ENCODE measurements at regions not wholly inside any gene's neighbourhood (a gene's known extent, or its start where the extent isn't known, plus 50 kb on each side); places are given as distances from the start of the nearest gene placed in this dataset.
A peak's percentile ranks its signal among the peaks of the same experiment; 100 is the strongest.

GRCh38 chr5:120152931-120153330 is 311.2 kb upstream of the PRR16 start:
- Histone ChIP-seq H3K4me3 (no peak overlapping the region), H4K20me1 (replicated peaks; ENCODE audit: control insufficient read depth, insufficient read depth, low read length) (no peaks in the 10 kb centered on the region), H3K27ac (ENCODE audit: extremely low read depth, low read depth, low read length) (peak overlapping the region; percentile 48; the same call in 1 of the 3 replicates), H3K4me2 (ENCODE audit: insufficient read depth, low read length) (no peak overlapping the region), H3K9me3 (replicated peaks; ENCODE audit: control insufficient read depth, insufficient read depth, low read depth, low read length) (no peaks in the 10 kb centered on the region; the same call in 1 of the 2 replicates), H3K9ac (ENCODE audit: insufficient read depth in 1 of 2, low read depth in 2 of 2, low read length in 2 of 2) (no peak overlapping the region), H2AFZ (ENCODE audit: low read depth, low read length) (no peak overlapping the region; the same call in 1 of the 2 replicates), H3K36me3 (ENCODE audit: control insufficient read depth, insufficient read depth, low read length) (no peaks in the 10 kb centered on the region), H3K4me1 (replicated peaks in 1 of 2; ENCODE audit: control insufficient read depth in 2 of 2, insufficient read depth in 2 of 2, low read length in 2 of 2) (no peaks in the 10 kb centered on the region), H3K9me1 (ENCODE audit: control insufficient read depth, insufficient read depth, low read length) (no peaks in the 10 kb centered on the region), H3K79me2 (ENCODE audit: control insufficient read depth, insufficient read depth, low read length) (no peaks in the 10 kb centered on the region), H3K27me3 (ENCODE audit: control insufficient read depth in 2 of 2, insufficient read depth in 2 of 2, low read length in 2 of 2) (no peaks in the 10 kb centered on the region)
- ATAC-seq (no peak), DNase-seq (ENCODE audit: extremely low read depth in 1 of 4, low spot score in 3 of 4) (no peak), FAIRE-seq (no peak)
- CTCF ChIA-PET (ENCODE audit: low intra/inter-chr PET ratio): no interaction called here
- POLR2A ChIA-PET: no interaction called here
- BruUV-seq (replicated peaks): no TSS peak
- intact Hi-C loops (cut with micrococcal nuclease): no loop called here
- in situ Hi-C loops (cut with MboI): no loop called here
- TF ChIP-seq ZNF695 (CRISPR knock-in tag; IDR thresholded peaks at IDR 0.05) (no peak), RAD21 (CRISPR knock-in tag; conservative IDR thresholded peaks at IDR 0.05 in 1 of 2, IDR thresholded peaks at IDR 0.05 in 1 of 2) (peak in 1 of 2 experiments; percentile 7; a peak in 1 of 4 replicates)
- WGBS (ENCODE audit: insufficient coverage, low coverage, missing lambda C conversion rate): 6% methylated on average over 4 of the region's 4 CpGs

DNA sequence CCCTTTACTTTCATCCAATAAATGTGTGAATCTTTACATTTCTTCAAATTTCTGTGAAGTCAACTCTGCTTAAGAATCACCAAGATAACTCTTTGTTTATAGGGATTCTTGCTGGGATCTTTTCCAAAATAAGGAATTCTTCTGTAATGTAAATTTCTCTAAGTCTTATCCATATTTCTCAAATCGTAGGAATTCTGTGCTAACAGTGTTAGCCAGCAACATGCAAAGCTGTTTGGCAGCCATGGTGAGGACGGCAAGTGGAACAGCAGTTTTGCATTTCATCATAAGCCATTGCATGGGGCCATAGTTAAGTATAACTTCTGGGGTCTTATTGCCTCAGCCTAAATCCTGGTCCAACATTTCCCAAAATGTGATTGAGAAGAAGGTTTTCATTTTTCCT is 310.5 kb upstream of the PRR16 start:
- TF ChIP-seq ILK (tag; IDR thresholded peaks at IDR 0.05; ENCODE audit: borderline replicate concordance, low read depth) (peak; percentile 38; the same call in 1 of the 2 replicates), ZNF143 (CRISPR knock-in tag; IDR thresholded peaks at IDR 0.05) (no peak), NFE2 (IDR thresholded peaks at IDR 0.05; ENCODE audit: low read depth) (no peak)
- ATAC-seq (no peak), FAIRE-seq (no peak), DNase-seq (ENCODE audit: extremely low read depth in 1 of 4, low spot score in 3 of 4) (no peak)
- Histone ChIP-seq H3K27ac (ENCODE audit: extremely low read depth, low read depth, low read length) (no peak overlapping the region), H3K4me3 (no peak overlapping the region), H3K27me3 (ENCODE audit: control insufficient read depth in 2 of 2, insufficient read depth in 2 of 2, low read length in 2 of 2) (no peaks in the 10 kb centered on the region), H3K9me3 (replicated peaks; ENCODE audit: control insufficient read depth, insufficient read depth, low read depth, low read length) (no peaks in the 10 kb centered on the region; the same call in 1 of the 2 replicates), H3K4me2 (ENCODE audit: insufficient read depth, low read length) (no peak overlapping the region), H3K9me1 (ENCODE audit: control insufficient read depth, insufficient read depth, low read length) (no peaks in the 10 kb centered on the region), H4K20me1 (replicated peaks; ENCODE audit: control insufficient read depth, insufficient read depth, low read length) (no peaks in the 10 kb centered on the region), H3K79me2 (ENCODE audit: control insufficient read depth, insufficient read depth, low read length) (no peaks in the 10 kb centered on the region), H2AFZ (ENCODE audit: low read depth, low read length) (no peak overlapping the region), H3K36me3 (ENCODE audit: control insufficient read depth, insufficient read depth, low read length) (no peaks in the 10 kb centered on the region), H3K4me1 (replicated peaks in 1 of 2; ENCODE audit: control insufficient read depth in 2 of 2, insufficient read depth in 2 of 2, low read length in 2 of 2) (no peaks in the 10 kb centered on the region), H3K9ac (ENCODE audit: insufficient read depth in 1 of 2, low read depth in 2 of 2, low read length in 2 of 2) (no peak overlapping the region)
- BruUV-seq (replicated peaks): no TSS peak
- POLR2A ChIA-PET: no interaction called here
- in situ Hi-C loops (cut with MboI): no loop called here
- CTCF ChIA-PET (ENCODE audit: low intra/inter-chr PET ratio): no interaction called here
- WGBS (ENCODE audit: insufficient coverage, low coverage, missing lambda C conversion rate): 10% methylated on average over 2 of the region's 2 CpGs
- intact Hi-C loops (cut with micrococcal nuclease): no loop called here

All from K562 (cell line).